Endometrial microvascular endothelial cells (primary cell): ENCODE measurements at regions not wholly inside any gene's neighbourhood (a gene's known extent, or its start where the extent isn't known, plus 50 kb on each side); places are given as distances from the start of the nearest gene placed in this dataset.

Experiments
- in situ Hi-C: cut with HindIII; loops from 2 replicates; pipeline ENCODE4 v1.10.0; 2017; ENCODE audit warnings: low sequenced_read_pairs, low pct_unique_long_range_greater_than_20kb; ENCODE audit errors: inconsistent ontology term

DNA sequence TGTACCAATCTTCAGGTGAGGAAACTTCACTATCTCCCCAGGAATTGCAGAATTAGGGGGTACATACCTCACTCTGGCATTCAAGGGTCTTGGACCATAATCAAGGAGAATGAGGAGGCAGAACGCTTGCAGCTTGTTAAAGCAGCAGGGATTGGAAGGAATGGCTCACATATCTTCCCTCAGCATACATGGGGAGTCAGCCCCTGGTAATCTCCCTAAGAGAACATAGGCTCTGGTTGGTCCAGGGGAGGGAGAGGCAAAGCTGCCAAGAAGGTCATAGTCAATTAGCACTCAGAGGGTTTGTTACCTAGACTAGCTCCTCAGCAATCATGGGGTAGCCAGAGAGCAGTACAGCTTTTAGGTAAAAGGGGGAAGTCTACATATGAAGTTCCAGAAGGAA lies 256.8 kb downstream of the INSC start:
- in situ Hi-C loops = no loop called here

- in situ Hi-C loops = no loop called here
Measured at GRCh38 chr11:15374418-15374817, 259.7 kb downstream of the INSC start.

DNA sequence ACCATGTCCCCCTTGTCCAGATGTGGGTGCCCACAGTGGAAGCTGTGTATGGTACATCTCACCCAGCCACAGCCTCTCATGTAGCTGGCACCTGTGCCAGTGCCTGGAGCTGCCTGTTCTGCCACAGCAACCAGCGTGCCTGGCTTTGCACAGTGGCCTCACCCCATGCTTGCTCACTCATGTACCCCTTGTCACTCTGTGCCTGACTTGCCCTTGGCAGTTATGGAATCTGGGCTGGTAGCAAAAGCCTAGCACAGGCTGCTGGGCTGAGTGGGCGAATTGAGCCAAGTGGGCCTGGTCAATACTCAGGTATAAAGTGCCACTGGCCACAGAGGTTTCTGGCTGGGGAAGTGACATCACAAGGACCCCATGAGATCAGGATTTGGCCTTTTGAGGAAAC lies 264.2 kb downstream of the INSC start:
- in situ Hi-C loops = no loop called here

DNA sequence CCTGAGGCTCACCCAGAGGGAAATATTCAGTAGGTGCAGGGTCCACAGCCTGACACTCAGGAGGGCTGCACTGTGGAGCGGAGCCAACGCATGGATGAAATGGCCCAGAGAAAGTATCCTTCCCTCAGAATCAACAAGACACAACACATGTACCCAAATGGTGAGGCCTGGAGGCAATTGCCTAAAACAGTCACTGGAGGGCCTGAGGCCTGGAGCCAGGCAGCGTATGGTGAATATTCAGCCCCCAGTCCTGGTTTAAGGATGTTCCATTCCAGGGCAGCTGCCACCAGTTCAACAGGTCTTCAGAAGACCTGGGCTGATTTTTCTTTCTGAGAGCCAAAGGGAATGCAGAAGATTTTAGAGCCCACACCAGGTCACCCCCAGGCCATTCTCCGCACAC lies 264.8 kb downstream of the INSC start:
- in situ Hi-C loops = no loop called here

DNA sequence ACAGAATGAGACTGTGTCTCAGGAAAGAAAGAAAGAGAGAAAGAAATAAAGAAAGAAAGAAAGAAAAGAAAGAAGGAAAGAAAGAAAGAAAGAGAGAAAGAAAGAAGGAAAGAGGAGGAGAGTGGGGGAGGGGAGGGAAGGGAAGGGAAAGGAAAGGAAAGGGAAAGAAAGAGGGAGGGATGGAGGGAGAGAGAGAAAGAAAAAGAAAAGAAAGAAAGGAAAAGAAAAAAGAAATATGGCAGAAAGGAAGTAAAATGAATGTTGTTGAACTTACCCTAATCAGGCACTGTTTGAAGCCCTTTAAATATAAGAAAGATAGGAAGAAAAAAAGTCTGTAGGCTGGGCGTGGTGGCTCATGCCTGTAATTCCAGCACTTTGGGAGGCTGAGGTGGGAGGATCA lies 276.1 kb downstream of the INSC start:
- in situ Hi-C loops = no loop called here

- in situ Hi-C loops = no loop called here
Measured at GRCh38 chr11:15396778-15397177, 282.1 kb downstream of the INSC start.

- in situ Hi-C loops = no loop called here
Measured at GRCh38 chr11:15406851-15407351, 292.2 kb downstream of the INSC start.

DNA sequence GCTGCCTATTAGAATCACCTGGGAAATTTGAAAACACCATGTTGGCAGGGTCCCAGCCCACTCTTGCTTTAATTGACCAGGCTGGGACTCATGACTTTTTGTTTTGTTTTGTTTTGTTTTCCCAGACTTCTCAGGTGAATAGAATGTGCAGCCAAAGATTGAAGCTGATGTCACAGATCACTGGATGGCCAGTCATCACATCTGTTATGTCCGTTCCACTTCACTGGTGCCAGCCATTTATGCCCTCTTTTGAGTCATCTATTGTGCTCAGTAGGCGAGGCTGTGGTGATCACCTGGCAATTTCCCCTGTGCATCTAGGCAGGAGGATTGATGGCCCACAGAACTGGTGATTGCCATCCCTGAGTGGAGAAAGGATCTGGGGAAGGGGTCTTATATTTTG lies 297.3 kb downstream of the INSC start:
- in situ Hi-C loops = no loop called here

DNA sequence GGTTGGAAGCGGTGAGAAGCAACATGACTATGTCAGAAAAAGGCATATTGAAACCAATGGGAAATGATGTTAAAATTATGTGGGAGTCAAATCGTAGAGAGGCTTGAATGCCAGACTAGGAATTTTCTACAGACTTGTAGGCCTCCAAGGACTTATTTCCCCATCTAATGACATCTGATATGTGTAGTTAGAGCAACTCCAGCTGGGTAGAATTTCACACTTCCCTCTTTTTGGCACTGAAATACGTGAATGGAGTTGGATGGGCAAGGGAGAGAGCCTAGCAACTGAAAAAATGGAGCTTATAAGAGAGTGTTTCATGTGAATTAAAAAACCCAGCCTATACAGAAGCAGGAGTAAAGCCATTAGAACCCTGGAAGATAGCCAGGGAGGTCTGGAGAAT lies 304.2 kb downstream of the INSC start:
- in situ Hi-C loops = no loop called here

- in situ Hi-C loops = no loop called here
Measured at GRCh38 chr11:15419696-15420095, 305.0 kb downstream of the INSC start.

- in situ Hi-C loops = no loop called here
Measured at GRCh38 chr11:15430381-15430780, 315.7 kb downstream of the INSC start.

GRCh38 chr11:15434529-15434928 lies 319.8 kb downstream of the INSC start:
- in situ Hi-C loops = no loop called here

- in situ Hi-C loops = no loop called here
Measured at GRCh38 chr11:15446315-15446714, 331.6 kb downstream of the INSC start.

DNA sequence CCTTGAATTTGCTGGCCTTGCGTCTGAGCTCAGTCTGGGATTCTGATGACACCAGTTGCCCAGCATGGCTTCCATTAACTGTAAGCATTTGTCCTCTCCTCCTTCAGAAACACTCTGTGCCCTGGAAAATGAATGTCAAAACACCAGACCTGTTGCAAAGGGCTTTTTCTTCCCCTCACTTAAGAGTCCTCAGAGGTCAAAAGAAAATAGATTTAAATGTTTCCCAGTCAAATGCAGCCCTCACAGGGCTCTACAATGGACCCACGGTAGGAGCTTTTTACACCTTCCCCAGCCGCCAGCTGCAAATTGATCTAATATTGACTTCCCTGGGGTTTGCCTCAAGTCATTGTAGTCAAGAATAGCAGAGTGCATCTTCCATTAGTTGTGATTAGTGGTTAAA lies 332.2 kb downstream of the INSC start:
- in situ Hi-C loops = no loop called here

DNA sequence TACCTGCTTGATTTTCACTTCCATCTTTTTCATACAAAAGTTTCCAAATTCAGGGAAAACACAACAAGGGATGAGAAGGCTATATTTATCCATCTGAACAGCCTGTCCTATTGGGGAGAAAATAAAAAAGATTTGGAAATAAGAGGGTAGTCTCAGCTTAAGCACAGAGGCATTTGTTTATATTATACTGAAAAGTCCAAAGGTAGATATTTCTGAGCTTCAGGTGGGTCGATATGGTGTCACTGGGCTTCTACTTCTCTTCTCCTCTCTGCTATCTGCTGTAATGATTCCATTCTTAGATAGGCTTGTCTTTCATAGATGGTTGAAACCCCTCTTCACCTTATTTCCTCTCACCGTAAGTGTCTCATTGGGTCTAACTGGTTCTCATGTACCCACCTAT lies 337.0 kb downstream of the INSC start:
- in situ Hi-C loops = no loop called here

GRCh38 chr11:15453211-15453765 lies 338.6 kb downstream of the INSC start:
- in situ Hi-C loops = no loop called here

- in situ Hi-C loops = no loop called here
Measured at GRCh38 chr11:15468466-15468865, 353.7 kb downstream of the INSC start.

- in situ Hi-C loops = no loop called here
Measured at GRCh38 chr11:15471048-15471894, 356.5 kb downstream of the INSC start.

- in situ Hi-C loops = no loop called here
Measured at GRCh38 chr11:15471895-15472799, 357.4 kb downstream of the INSC start.
